GM18907 (cell line): ENCODE measurements at regions not wholly inside any gene's neighbourhood (a gene's known extent, or its start where the extent isn't known, plus 50 kb on each side); places are given as distances from the start of the nearest gene placed in this dataset.
"Not testable (repeated sequence)": the region's sequence is repeated elsewhere in the genome, so short reads cannot be mapped to it uniquely, and the experiment has no call there.

Source experiments
- ATAC-seq: cut with Tn5 transposase; IDR thresholded peaks from one replicate; pipeline ENCODE4 v1.9.1; 2021; ENCODE audit warnings: mild to moderate bottlenecking, moderate library complexity; ENCODE audit not compliant: unreplicated experiment

DNA sequence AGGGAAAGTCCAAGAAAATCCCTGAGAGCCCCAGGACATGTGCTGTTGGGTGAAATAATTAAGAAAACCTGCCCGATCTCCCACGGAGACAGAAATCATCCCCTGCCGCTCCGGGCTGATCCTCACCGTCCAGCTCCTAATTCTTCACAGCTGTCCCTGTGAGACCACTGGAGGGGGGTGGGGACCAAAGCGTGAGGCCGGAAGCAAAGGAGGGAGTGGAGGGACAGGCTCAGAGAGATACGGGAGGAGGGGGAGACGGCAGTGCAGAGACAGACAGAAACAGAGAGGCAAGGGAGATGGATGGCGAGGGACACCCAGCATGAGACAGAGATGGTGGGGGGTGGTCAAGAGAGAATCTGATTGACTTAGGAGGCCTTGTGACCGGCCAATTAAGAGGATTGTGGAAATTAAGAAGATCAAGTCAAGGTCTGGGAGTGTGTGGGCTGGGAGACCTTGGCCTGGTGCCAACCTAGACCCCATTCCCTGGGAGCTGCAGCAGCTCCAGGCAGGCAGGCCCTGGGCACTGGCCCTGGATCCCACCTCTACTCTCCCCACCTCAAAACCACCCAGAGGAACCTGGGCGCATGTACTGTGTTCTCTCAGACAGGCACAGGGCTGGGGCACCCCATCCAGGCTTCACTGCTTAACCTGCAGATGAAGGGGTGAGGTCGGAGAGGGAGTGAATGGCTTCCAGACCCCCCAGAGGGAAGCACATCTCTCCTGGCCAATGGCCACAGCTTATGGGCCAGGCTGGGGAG lies 113.2 kb upstream of the ALDH1A3 start:
- ATAC-seq: no peak

DNA sequence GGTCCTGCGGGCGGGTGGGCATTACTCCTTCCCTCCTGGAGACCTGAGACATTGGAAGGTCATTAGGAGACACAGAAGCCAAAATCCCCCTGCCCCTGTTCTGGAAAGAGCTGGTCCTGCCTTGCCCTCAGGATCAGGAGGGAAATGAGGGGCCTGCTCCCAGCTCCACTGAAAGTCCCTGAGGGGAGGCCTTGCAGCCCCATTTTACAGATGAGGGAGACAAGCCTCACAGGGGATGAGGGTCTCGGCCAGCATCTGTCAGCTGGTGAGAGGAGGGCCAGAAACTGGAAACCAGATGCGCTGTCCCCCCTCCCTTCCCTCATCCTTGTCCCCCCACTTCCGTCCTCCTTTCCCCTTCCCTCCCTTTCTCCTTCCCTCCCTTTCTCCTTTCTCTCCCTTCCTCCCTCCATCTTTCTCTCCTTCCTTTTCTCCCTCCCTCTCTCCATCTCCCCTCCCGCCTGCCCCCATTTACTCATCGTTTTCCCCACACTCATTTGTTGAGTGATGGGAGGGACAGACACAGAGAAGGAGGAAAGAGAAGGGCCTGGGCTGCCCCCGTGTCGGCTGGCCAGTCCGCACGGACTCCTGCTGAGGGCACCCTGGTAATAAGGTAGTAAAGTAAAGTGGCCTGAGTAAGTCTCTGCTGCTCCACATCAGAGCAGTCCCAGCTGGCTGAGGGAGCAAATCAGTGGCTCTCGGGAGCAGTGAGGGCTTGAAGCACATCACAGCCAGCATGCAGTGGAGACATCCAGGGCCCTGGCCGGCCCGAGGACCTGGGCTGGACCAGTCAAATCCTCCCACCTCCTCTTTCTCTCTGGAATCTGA lies 112.4 kb upstream of the ALDH1A3 start:
- ATAC-seq: no peak

DNA sequence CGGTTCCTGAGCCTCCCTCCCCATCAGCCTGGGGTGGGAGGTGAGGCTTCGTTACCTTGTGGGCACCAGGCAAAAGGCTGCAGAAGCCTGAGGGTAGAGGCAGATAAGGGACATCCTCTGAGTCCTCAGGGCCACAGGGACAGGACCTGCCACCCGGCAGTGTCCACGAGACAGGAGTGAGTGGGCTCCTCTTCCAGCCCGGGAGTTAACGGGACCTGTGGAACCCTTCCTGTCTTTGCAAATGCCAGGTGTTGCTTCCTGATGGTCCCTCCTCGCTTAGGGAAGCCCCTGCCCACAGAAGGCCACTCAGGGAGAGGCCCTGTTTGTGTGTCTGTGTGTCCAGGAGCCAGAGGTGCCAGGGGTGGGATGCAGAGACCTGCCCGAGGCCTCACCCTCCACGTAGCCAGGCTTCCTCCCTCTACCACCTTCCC lies 111.1 kb upstream of the ALDH1A3 start:
- ATAC-seq: no peak

- no peak for ATAC-seq
Measured at GRCh38 chr15:100769043-100769974, 110.3 kb upstream of the ALDH1A3 start.

GRCh38 chr15:100769975-100770340 lies 109.7 kb upstream of the ALDH1A3 start:
- ATAC-seq: no peak

DNA sequence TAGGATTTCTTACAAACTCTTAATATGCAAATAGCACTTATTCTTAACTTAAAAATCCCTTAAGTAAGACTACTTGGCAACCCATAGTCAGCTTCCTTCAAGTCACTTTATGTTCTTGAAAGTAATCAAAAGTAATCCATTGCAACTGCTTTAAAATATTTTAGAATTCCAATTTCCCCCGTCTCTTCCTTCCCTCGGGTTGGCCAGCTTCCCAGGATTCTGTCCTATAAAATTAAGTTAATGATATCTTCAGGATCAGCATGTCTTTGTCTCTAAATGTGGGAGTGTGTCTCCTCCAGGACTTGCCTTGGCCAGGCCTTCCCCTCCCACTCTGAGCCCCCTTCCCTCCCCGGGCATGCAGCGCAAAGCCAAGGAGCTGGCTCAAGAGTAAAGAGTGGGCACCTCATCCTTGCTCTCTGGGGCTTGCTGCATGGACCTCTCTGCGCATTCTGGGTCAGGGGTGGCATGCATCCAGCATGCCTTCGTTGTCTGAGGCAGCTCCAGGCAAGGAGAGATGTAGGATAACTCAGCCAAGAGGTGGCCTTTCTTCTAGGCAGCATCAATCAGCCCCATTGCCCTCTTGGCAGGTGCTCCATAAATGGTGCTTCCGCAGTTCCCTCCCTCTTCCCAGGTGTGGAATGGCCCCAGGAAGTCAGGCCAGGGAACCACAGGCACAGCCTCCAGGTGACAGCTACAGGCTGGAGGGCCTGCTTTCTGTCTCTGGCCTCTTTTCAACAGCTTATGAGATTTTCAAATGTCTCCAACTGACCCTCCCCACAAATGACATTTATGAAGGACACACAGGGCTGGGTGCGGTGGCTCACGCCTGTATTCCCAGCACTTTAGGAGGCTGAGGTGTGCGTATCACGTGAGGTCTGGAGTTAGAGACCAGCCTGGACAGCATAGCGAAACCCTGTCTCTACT lies 108.7 kb upstream of the ALDH1A3 start:
- ATAC-seq: no peak

- ATAC-seq: no peak
Measured at GRCh38 chr15:100771746-100772145, 107.9 kb upstream of the ALDH1A3 start.

GRCh38 chr15:100772478-100772877 lies 107.2 kb upstream of the ALDH1A3 start:
- no peak for ATAC-seq

GRCh38 chr15:100772892-100773520 lies 106.6 kb upstream of the ALDH1A3 start:
- no peak for ATAC-seq

- not testable (repeated sequence) for ATAC-seq
Measured at GRCh38 chr15:100774044-100774443, 105.6 kb upstream of the ALDH1A3 start.

DNA sequence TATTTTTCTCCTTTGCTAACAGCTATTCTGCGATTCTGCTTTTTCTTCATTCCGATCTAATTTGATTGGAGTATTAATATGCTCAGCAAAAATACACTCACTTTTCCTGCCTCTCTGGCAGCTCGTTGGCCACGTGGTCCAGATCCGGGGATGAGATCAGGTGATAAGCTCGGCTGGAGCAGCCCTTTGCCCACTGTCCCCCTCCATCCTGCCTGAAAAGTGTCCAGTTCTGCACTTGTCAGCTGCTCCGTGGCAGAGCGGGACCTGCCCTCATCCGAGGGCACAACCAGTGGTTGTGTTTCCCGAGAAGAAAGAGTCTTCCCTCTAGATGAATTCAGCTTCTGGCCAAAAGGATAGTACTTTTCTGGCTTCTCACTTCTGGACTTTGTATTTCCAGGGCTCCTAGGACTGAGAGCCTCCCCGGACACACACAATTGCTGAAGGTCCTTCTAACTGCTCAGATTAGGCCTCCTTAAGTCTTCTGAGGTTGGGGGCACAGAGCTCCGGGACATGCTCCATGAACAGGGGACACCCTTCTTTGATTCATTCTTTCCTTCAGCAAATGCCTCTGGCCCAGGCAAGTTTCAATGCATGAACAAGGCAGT lies 103.9 kb upstream of the ALDH1A3 start:
- ATAC-seq: no peak

DNA sequence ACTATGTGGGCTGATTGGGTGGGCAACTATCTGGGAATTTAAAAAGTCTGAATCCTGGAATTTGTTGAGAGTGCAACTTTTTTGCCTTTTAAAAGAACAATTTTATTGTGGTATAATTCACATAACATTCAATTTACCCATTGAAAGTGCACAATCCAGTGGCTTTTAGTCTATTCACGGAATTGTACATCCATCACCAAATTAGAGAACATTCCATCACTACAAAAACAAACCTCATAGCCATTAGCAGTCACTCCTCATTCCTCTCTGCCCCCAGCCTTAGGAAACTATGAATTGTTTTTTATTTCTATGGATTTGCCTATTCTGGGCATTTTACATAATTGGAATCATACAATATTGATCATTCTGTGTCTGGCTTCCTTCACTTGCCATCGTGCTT lies 101.8 kb upstream of the ALDH1A3 start:
- ATAC-seq: no peak

GRCh38 chr15:100778831-100779288 lies 100.8 kb upstream of the ALDH1A3 start:
- ATAC-seq: no peak

DNA sequence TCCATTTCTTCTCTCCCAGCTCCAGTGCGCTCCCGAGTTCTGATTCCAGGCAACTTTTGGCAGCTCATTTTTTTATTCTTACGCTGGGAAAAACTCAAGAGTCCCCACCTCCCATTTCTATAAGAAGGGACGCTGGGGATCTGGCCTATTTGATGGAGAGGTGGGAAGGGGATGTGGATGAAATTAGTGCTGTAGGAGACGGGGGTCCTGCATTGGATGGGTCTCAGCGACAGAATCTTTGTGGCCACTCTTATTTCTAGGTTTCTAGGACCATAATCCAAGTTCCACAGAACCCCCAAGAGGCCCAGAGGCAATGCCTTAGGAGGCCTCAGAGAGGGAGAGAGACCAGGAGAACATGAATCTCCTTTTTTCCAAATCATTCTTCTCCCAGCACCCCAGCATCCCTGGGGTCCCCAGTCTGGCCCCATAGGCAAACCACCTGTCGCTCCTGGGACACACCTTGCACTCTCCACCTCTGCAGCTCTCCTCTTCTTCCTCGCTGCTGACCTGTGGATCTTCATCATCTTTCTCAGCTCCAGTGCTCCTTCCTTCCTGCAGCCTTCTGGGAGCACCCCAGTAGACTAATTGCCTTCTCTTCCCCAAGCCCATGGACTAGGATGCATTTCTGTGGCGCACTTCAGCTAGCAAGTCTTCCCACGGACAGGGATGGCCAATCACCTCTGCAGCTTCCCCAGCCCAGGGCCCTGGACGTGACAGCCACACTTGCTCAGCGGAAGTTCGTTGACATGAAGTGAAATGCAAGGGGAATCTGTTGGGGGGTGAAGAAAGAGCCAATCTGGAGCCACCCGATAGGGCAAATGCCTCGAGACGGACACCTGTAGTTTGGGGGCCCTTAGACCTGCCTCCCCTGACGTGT lies 100.1 kb upstream of the ALDH1A3 start:
- no peak for ATAC-seq

- ATAC-seq: no peak
Measured at GRCh38 chr15:100780208-100780800, 99.3 kb upstream of the ALDH1A3 start.

GRCh38 chr15:100781061-100781960 lies 98.3 kb upstream of the ALDH1A3 start:
- ATAC-seq: no peak
